H1 (cell line): ENCODE measurements at regions not wholly inside any gene's neighbourhood (a gene's known extent, or its start where the extent isn't known, plus 50 kb on each side); places are given as distances from the start of the nearest gene placed in this dataset.

Experiments used
- CTCF ChIA-PET: fragments of 300-600 bp; sonication (Branson Sonifier 250); formaldehyde crosslinking; loops from one replicate; lab custom pipeline; 2021; ENCODE audit not compliant: partially characterized antibody; lab: Charles Lee
- POLR2A ChIA-PET: fragments of 300-600 bp; sonication (Branson Sonifier 250); formaldehyde crosslinking; loops from one replicate; lab custom pipeline; 2021; ENCODE audit warnings: inconsistent platforms; ENCODE audit not compliant: partially characterized antibody; lab: Charles Lee
- DNase-seq, 2 experiments: peaks; one replicate each; pipeline versions ENCODE4 v3.0.0 to v3.0.0-alpha.2; 2010 to 2022; ENCODE audit warnings: low spot score in 2 of 2, low read depth in 1 of 2, mixed read lengths in 1 of 2
- FAIRE-seq: peaks from 2 replicates; lab custom pipeline; 2011; peaks lifted over from hg19 to GRCh38; lab: Jason Lieb, UNC
- H2AFZ ChIP-seq: 2 replicates; pipeline ENCODE4 v1.8.1; 2012; ENCODE audit warnings: low read length, inconsistent platforms
- H2AK5ac ChIP-seq: 2 replicates; pipeline ENCODE4 v1.6.1; 2013; ENCODE audit warnings: low read depth, low read length
- H2BK120ac ChIP-seq: replicated peaks from 2 replicates; pipeline ENCODE3; 2013; ENCODE audit warnings: low read depth, low read length, inconsistent platforms
- H2BK12ac ChIP-seq: 2 replicates; pipeline ENCODE4 v1.6.1; 2013; ENCODE audit warnings: low read depth, low read length
- H2BK15ac ChIP-seq: 2 replicates; pipeline ENCODE4 v1.6.1; 2013; ENCODE audit warnings: low read length
- H2BK20ac ChIP-seq: 2 replicates; pipeline ENCODE4 v1.6.1; 2013; ENCODE audit warnings: low read length
- H2BK5ac ChIP-seq: 2 replicates; pipeline ENCODE4 v1.6.1; 2013; ENCODE audit warnings: low read depth, low read length
- H3K14ac ChIP-seq: 2 replicates; pipeline ENCODE4 v1.6.1; 2013; ENCODE audit warnings: inconsistent platforms; ENCODE audit not compliant: insufficient read length
- H3K18ac ChIP-seq: 2 replicates; pipeline ENCODE4 v1.6.1; 2013; ENCODE audit warnings: low read length; ENCODE audit errors: extremely low read depth
- H3K23ac ChIP-seq: 2 replicates; pipeline ENCODE4 v1.6.1; 2013; ENCODE audit warnings: inconsistent platforms; ENCODE audit not compliant: insufficient read length
- H3K23me2 ChIP-seq: 2 replicates; pipeline ENCODE4 v1.6.1; 2013; ENCODE audit warnings: low read depth, low read length
- H3K27ac ChIP-seq: 2 replicates; pipeline ENCODE4 v1.6.1; 2011; ENCODE audit warnings: low read depth, low read length, inconsistent platforms
- H3K27me3 ChIP-seq, 4 experiments: replicated peaks in 1 of 4; 1 replicate in 1 of 4; 2 replicates in 3 of 4; pipeline versions ENCODE4 v1.6.1 to v1.8.1; 2011 to 2013; ENCODE audit warnings: low read length in 3 of 4, mild to moderate bottlenecking in 3 of 4, inconsistent platforms in 2 of 4, mixed read lengths in 2 of 4, moderate library complexity in 1 of 4; ENCODE audit not compliant: control insufficient read depth in 3 of 4, insufficient read depth in 3 of 4; ENCODE audit errors: extremely low read depth in 1 of 4
- H3K36me3 ChIP-seq, 4 experiments: 2 replicates each; pipeline versions ENCODE4 v1.6.1 to v1.8.1; 2011 to 2013; ENCODE audit warnings: mild to moderate bottlenecking in 4 of 4, low read length in 3 of 4, moderate library complexity in 2 of 4, control low read depth in 1 of 4, inconsistent platforms in 1 of 4; ENCODE audit not compliant: insufficient read depth in 4 of 4, control insufficient read depth in 2 of 4
- H3K4ac ChIP-seq: replicated peaks from 2 replicates; pipeline ENCODE3; 2013; ENCODE audit warnings: low read length, low read depth, mixed read lengths, inconsistent platforms; ENCODE audit not compliant: insufficient read length
- H3K4me1 ChIP-seq, 4 experiments: replicated peaks in 1 of 4; 1 replicate in 1 of 4; 2 replicates in 3 of 4; pipeline versions ENCODE4 v1.6.1 to v1.8.1; 2011 to 2013; ENCODE audit warnings: low read length in 3 of 4, inconsistent platforms in 2 of 4, mixed read lengths in 1 of 4; ENCODE audit not compliant: insufficient read depth in 4 of 4, control insufficient read depth in 3 of 4
- H3K4me2 ChIP-seq, 2 experiments: 2 replicates each; pipeline versions ENCODE4 v1.6.1 to v1.8.1; 2011 to 2013; ENCODE audit warnings: low read depth in 2 of 2, low read length in 2 of 2, control low read depth in 1 of 2, inconsistent platforms in 1 of 2, mild to moderate bottlenecking in 1 of 2; ENCODE audit not compliant: insufficient read depth in 1 of 2
- H3K4me3 ChIP-seq, 4 experiments: fragments of 200-600, 300-600 bp in 1 of 4; sonication (generic), shearing (Covaris generic), sonication (Bioruptor Twin) in 1 of 4; 2 replicates each; pipeline versions ENCODE4 v1.5.1 to v1.8.1; 2011 to 2016; ENCODE audit warnings: low read length in 4 of 4, low read depth in 3 of 4, control low read depth in 2 of 4, inconsistent platforms in 2 of 4, mild to moderate bottlenecking in 2 of 4, mixed read lengths in 1 of 4, moderate library complexity in 1 of 4; ENCODE audit not compliant: insufficient read depth in 2 of 4; ENCODE audit errors: extremely low read depth in 1 of 4
- H3K56ac ChIP-seq: replicated peaks from 2 replicates; pipeline ENCODE3; 2013; ENCODE audit warnings: low read depth, mild to moderate bottlenecking, mixed read lengths, low read length, inconsistent platforms; ENCODE audit not compliant: insufficient read length
- H3K79me1 ChIP-seq: 2 replicates; pipeline ENCODE4 v1.6.1; 2013; ENCODE audit warnings: low read depth, low read length, control low read depth
- H3K79me2 ChIP-seq, 2 experiments: 2 replicates each; pipeline versions ENCODE4 v1.6.1 to v1.8.1; 2012 to 2013; ENCODE audit warnings: low read length in 2 of 2, mild to moderate bottlenecking in 2 of 2, inconsistent platforms in 1 of 2; ENCODE audit not compliant: insufficient read depth in 2 of 2, control insufficient read depth in 1 of 2
- H3K9ac ChIP-seq, 4 experiments: replicated peaks in 1 of 4; 1 replicate in 1 of 4; 2 replicates in 3 of 4; pipeline versions ENCODE4 v1.6.1 to v1.8.1; 2011 to 2013; ENCODE audit warnings: low read depth in 3 of 4, low read length in 3 of 4, control low read depth in 2 of 4, mild to moderate bottlenecking in 2 of 4, moderate library complexity in 2 of 4, inconsistent platforms in 1 of 4; ENCODE audit errors: extremely low read depth in 1 of 4
- H3K9me3 ChIP-seq, 2 experiments: 2 replicates each; pipeline versions ENCODE4 v1.6.1 to v1.8.1; 2012 to 2013; ENCODE audit warnings: mild to moderate bottlenecking in 2 of 2, moderate library complexity in 2 of 2, control low read depth in 1 of 2, inconsistent platforms in 1 of 2, low read depth in 1 of 2, low read length in 1 of 2, mixed read lengths in 1 of 2; ENCODE audit not compliant: insufficient read depth in 2 of 2
- H4K20me1 ChIP-seq, 2 experiments: replicated peaks in 1 of 2; 2 replicates each; pipeline versions ENCODE3 to v1.8.1; 2011 to 2013; ENCODE audit warnings: inconsistent platforms in 2 of 2, low read length in 2 of 2, mild to moderate bottlenecking in 1 of 2; ENCODE audit not compliant: insufficient read depth in 2 of 2, control insufficient read depth in 1 of 2
- H4K5ac ChIP-seq: 2 replicates; pipeline ENCODE4 v1.6.1; 2013; ENCODE audit warnings: low read length, low read depth, mixed read lengths, inconsistent platforms; ENCODE audit not compliant: insufficient read length
- H4K8ac ChIP-seq: 2 replicates; pipeline ENCODE4 v1.8.0; 2013; ENCODE audit warnings: mild to moderate bottlenecking, moderate library complexity, low read length, inconsistent platforms; ENCODE audit not compliant: insufficient read depth; ENCODE audit errors: extremely low read depth
- H4K91ac ChIP-seq: replicated peaks from 2 replicates; pipeline ENCODE3; 2013; ENCODE audit warnings: low read length, mixed read lengths, inconsistent platforms; ENCODE audit not compliant: insufficient read length
- CTCF ChIP-seq, 3 experiments: IDR thresholded peaks; 1 replicate in 2 of 3; 2 replicates in 1 of 3; pipeline versions ENCODE4 v1.5.1 to v1.6.1; 2011; ENCODE audit warnings: low read length in 3 of 3, mild to moderate bottlenecking in 3 of 3, inconsistent platforms in 2 of 3, low read depth in 1 of 3, moderate library complexity in 1 of 3; ENCODE audit not compliant: insufficient read depth in 1 of 3; ENCODE audit errors: control extremely low read depth in 1 of 3
- MAX ChIP-seq: IDR thresholded peaks from 2 replicates; pipeline ENCODE4 v1.6.1; 2012; ENCODE audit warnings: inconsistent platforms
- PHF8 ChIP-seq: fragments of 200-600 bp; sonication (generic); conservative IDR thresholded peaks from 2 replicates; pipeline ENCODE4 v1.7.1; 2012; ENCODE audit warnings: low read depth, mild to moderate bottlenecking, inconsistent platforms, low read length, moderate library complexity
- RNF2 ChIP-seq: fragments of 200-900, 300-1000 bp; sonication (generic); IDR thresholded peaks from 2 replicates; pipeline ENCODE4 v1.7.1; 2016; ENCODE audit warnings: borderline replicate concordance, low read depth, mild to moderate bottlenecking, antibody characterized with exemption, low read length; ENCODE audit not compliant: poor library complexity, severe bottlenecking; ENCODE audit errors: missing control alignments
- RXRA ChIP-seq: IDR thresholded peaks from 2 replicates; pipeline ENCODE4 v1.6.1; 2011; ENCODE audit warnings: low read depth, mild to moderate bottlenecking, low read length, moderate library complexity; ENCODE audit not compliant: insufficient read depth
- SP1 ChIP-seq: IDR thresholded peaks from 2 replicates; pipeline ENCODE4 v1.6.1; 2011; ENCODE audit warnings: low read depth, low read length
- WGBS, 2 experiments: shearing (Covaris generic) in 1 of 2; methylation state at CpG; one replicate each; pipeline versions ENCODE4 v1.1.6 to v1.1.7; 2013 to 2015; ENCODE audit warnings: low lambda C conversion rate in 2 of 2, mixed read lengths in 2 of 2, inconsistent platforms in 1 of 2, low coverage in 1 of 2, missing lambda C conversion rate in 1 of 2; ENCODE audit not compliant: insufficient replicate concordance in 2 of 2, insufficient coverage in 1 of 2, insufficient read length in 1 of 2; ENCODE audit errors: extremely low coverage in 1 of 2, missing lambda C conversion rate in 1 of 2; 5-methylcytosine and 5-hydroxymethylcytosine counted together

GRCh38 chr20:20933142-20933958 lies 172.8 kb downstream of the LINC00237 start:
- Histone ChIP-seq H2BK5ac (no peak overlapping the region), H3K4me3 (no peak overlapping the region), H2AFZ (no peak overlapping the region), H3K18ac (no peak overlapping the region), H3K14ac (no peak overlapping the region), H2BK15ac (no peak overlapping the region), H3K27ac (no peak overlapping the region), H3K79me2 (no peaks in the 10 kb centered on the region), H2BK12ac (no peak overlapping the region), H2BK120ac (no peak overlapping the region), H3K4me1 (peaks cover 0 to 2% (median 0%) of the 10 kb centered on the region in 4 experiments; a peak in 1 of 7 replicates), H4K91ac (no peak overlapping the region), H3K4ac (no peak overlapping the region), H3K9ac (no peak overlapping the region), H4K5ac (no peak overlapping the region), H3K36me3 (no peaks in the 10 kb centered on the region), H3K79me1 (no peaks in the 10 kb centered on the region), H3K23me2 (no peaks in the 10 kb centered on the region; the same call in 1 of the 2 replicates), H2BK20ac (no peak overlapping the region), H3K9me3 (no peaks in the 10 kb centered on the region), H4K20me1 (no peaks in the 10 kb centered on the region), H2AK5ac (no peak overlapping the region), H3K23ac (no peak overlapping the region), H3K56ac (no peak overlapping the region), H4K8ac (no peak overlapping the region), H3K4me2 (no peak overlapping the region), H3K27me3 (no peaks in the 10 kb centered on the region)
- ChIA-PET CTCF (interaction anchor here (1.4 to 1.9 kb wide), 2 partner anchors 8 to 11 kb away, joined by 3 to 4 read pairs; no protein-coding TSS in a partner anchor), POLR2A (no interaction called here)
- TF ChIP-seq RNF2 (no peak), MAX (no peak), CTCF (IDR thresholded peaks at IDR 0.05; ENCODE audit: control extremely low read depth in 1 of 3, insufficient read depth in 1 of 3, low read depth in 1 of 3, low read length in 3 of 3) (no peak), PHF8 (no peak), RXRA (no peak), SP1 (no peak)
- DNase-seq (no peak), FAIRE-seq (no peak)
- WGBS, 2 experiments = 91% methylated on average over 19 of the region's 19 CpGs; no CpG with 5 or more reads in 1 of the 2 experiments
